ENCODE measurements at regions not wholly inside any gene's neighbourhood (a gene's known extent, or its start where the extent isn't known, plus 50 kb on each side); places are given as distances from the start of the nearest gene placed in this dataset.

- TF ChIP-seq HDGF (IDR thresholded peaks at IDR 0.05; ENCODE audit: borderline replicate concordance) (no peak), NFRKB (IDR thresholded peaks at IDR 0.05) (no peak), ELF4 (IDR thresholded peaks at IDR 0.05) (no peak), FOXK2 (IDR thresholded peaks at IDR 0.05) (no peak)
Measured at GRCh38 chr12:105783983-105784947, 354.5 kb downstream of the NUAK1 start.
